K562 (cell line): ENCODE measurements at regions not wholly inside any gene's neighbourhood (a gene's known extent, or its start where the extent isn't known, plus 50 kb on each side); places are given as distances from the start of the nearest gene placed in this dataset.

ENCODE experiments used
- ATAC-seq: fragments of 200-7000 bp; cut with Tn5 transposase; 3 replicates; pipeline ENCODE4 v1.9.1; 2020; ENCODE audit warnings: moderate library complexity
- BruUV-seq: library from RNA; stranded (reverse); fragments of 400-500 nt; replicated peaks from 2 replicates; lab custom pipeline; 2021; lab: Mats Ljungman, UMichigan
- CTCF ChIA-PET: fragments of 300-600 bp; formaldehyde crosslinking; extraction: SDS; loops from one replicate; lab custom pipeline; 2021; ENCODE audit warnings: low intra/inter-chr PET ratio; lab: Yijun Ruan, JAX
- POLR2A ChIA-PET: fragments of 300-600, 350-650 bp; sonication (Branson Sonifier 250); formaldehyde crosslinking; extraction: SDS; loops from one replicate; lab custom pipeline; 2021; ENCODE audit warnings: antibody characterized with exemption, inconsistent platforms; lab: Yijun Ruan, JAX
- DNase-seq, 4 experiments: peaks; one replicate each; pipeline versions ENCODE4 v3.0.0 to v3.0.0-alpha.2; 2011 to 2018; ENCODE audit warnings: low spot score in 3 of 4, mixed read lengths in 3 of 4; ENCODE audit errors: extremely low read depth in 1 of 4
- FAIRE-seq: peaks from 2 replicates; lab custom pipeline; 2011; peaks lifted over from hg19 to GRCh38; lab: Jason Lieb, UNC
- H2AFZ ChIP-seq: 2 replicates; pipeline ENCODE4 v1.6.0; 2011; ENCODE audit warnings: low read depth, low read length, control low read depth, inconsistent platforms
- H3K27ac ChIP-seq: fragments of 200-600 bp; 3 replicates; pipeline ENCODE4 v1.8.0; 2011; ENCODE audit warnings: low read depth, mild to moderate bottlenecking, control low read depth, inconsistent platforms, low read length, moderate library complexity, mixed read lengths; ENCODE audit errors: extremely low read depth
- H3K27me3 ChIP-seq, 2 experiments: fragments of 300-600 bp in 1 of 2; 2 replicates in 1 of 2; 3 replicates in 1 of 2; pipeline versions ENCODE4 v1.6.0 to v1.8.0; 2011; ENCODE audit warnings: inconsistent platforms in 2 of 2, low read length in 2 of 2, mild to moderate bottlenecking in 1 of 2, mixed read lengths in 1 of 2, moderate library complexity in 1 of 2; ENCODE audit not compliant: control insufficient read depth in 2 of 2, insufficient read depth in 2 of 2
- H3K36me3 ChIP-seq: fragments of 300-600 bp; 3 replicates; pipeline ENCODE4 v1.8.0; 2011; ENCODE audit warnings: mild to moderate bottlenecking, low read length, inconsistent platforms; ENCODE audit not compliant: control insufficient read depth, insufficient read depth
- H3K4me1 ChIP-seq, 2 experiments: fragments of 200-600 bp in 1 of 2; replicated peaks in 1 of 2; 2 replicates in 1 of 2; 3 replicates in 1 of 2; pipeline versions ENCODE4 v1.5.1 to v1.8.0; 2011; ENCODE audit warnings: inconsistent platforms in 2 of 2, low read length in 2 of 2, mild to moderate bottlenecking in 1 of 2, mixed read lengths in 1 of 2, moderate library complexity in 1 of 2; ENCODE audit not compliant: control insufficient read depth in 2 of 2, insufficient read depth in 2 of 2
- H3K4me2 ChIP-seq: 2 replicates; pipeline ENCODE4 v1.6.1; 2011; ENCODE audit warnings: low read length, control low read depth, inconsistent platforms, mixed read lengths; ENCODE audit not compliant: insufficient read depth
- H3K4me3 ChIP-seq: fragments of 200-600 bp; sonication (generic), shearing (Covaris generic); 2 replicates; pipeline ENCODE4 v1.5.1; 2016; ENCODE audit warnings: control low read depth, inconsistent platforms
- H3K79me2 ChIP-seq: fragments of 200-600 bp; 3 replicates; pipeline ENCODE4 v1.8.0; 2011; ENCODE audit warnings: low read length, inconsistent platforms; ENCODE audit not compliant: control insufficient read depth, insufficient read depth
- H3K9ac ChIP-seq, 2 experiments: 2 replicates each; pipeline versions ENCODE4 v1.6.0 to v1.6.1; 2011; ENCODE audit warnings: low read depth in 2 of 2, low read length in 2 of 2, control low read depth in 1 of 2, inconsistent platforms in 1 of 2, mild to moderate bottlenecking in 1 of 2, mixed read lengths in 1 of 2; ENCODE audit not compliant: insufficient read depth in 1 of 2
- H3K9me1 ChIP-seq: one replicate; pipeline ENCODE4 v1.6.0; 2011; ENCODE audit warnings: inconsistent platforms, mild to moderate bottlenecking, low read length, moderate library complexity; ENCODE audit not compliant: control insufficient read depth, insufficient read depth
- H3K9me3 ChIP-seq: replicated peaks from 2 replicates; pipeline ENCODE4 v1.5.1; 2011; ENCODE audit warnings: low read depth, low read length, inconsistent platforms; ENCODE audit not compliant: control insufficient read depth, insufficient read depth
- H4K20me1 ChIP-seq: replicated peaks from 2 replicates; pipeline ENCODE4 v1.6.1; 2011; ENCODE audit warnings: low read length, inconsistent platforms, mixed read lengths; ENCODE audit not compliant: control insufficient read depth, insufficient read depth
- ARNT ChIP-seq, 2 experiments: fragments of 450-650 bp; IDR thresholded peaks; 2 replicates each; pipeline ENCODE4 v1.6.1; 2016; ENCODE audit warnings: mild to moderate bottlenecking in 1 of 2
- ATF3 ChIP-seq, 2 experiments: fragments of 450-650 bp in 1 of 2; sonication (generic) in 1 of 2; formaldehyde crosslinking in 1 of 2; IDR thresholded peaks in 1 of 2; conservative IDR thresholded peaks in 1 of 2; 2 replicates each; pipeline versions ENCODE4 v1.6.1 to v1.8.1; 2016 to 2023; ENCODE audit warnings: mild to moderate bottlenecking in 2 of 2, moderate library complexity in 2 of 2, inconsistent platforms in 1 of 2, missing genetic modification reagents in 1 of 2
- BCOR ChIP-seq: fragments of 450-650 bp; IDR thresholded peaks from 2 replicates; pipeline ENCODE4 v1.6.1; 2016
- BHLHE40 ChIP-seq: IDR thresholded peaks from 2 replicates; pipeline ENCODE4 v1.6.1; 2011; ENCODE audit warnings: low read length, improper control_type of control experiment
- FOSL1 ChIP-seq: fragments of 200-800 bp; sonication (Bioruptor generic); conservative IDR thresholded peaks from 2 replicates; pipeline ENCODE4 v1.6.1; 2016; ENCODE audit warnings: missing genetic modification characterization, missing compliant biosample characterization
- HES1 ChIP-seq: fragments of 450-650 bp; IDR thresholded peaks from 2 replicates; pipeline ENCODE4 v1.6.1; 2016; ENCODE audit warnings: low read depth, mild to moderate bottlenecking, moderate library complexity
- JUND ChIP-seq, 2 experiments: IDR thresholded peaks; 2 replicates in 1 of 2; 3 replicates in 1 of 2; pipeline ENCODE4 v1.6.1; 2011; ENCODE audit warnings: borderline replicate concordance in 2 of 2, low read depth in 2 of 2, low read length in 2 of 2, improper control_type of control experiment in 1 of 2, missing biosample characterization in 1 of 2, missing genetic modification characterization in 1 of 2, missing genetic modification reagents in 1 of 2
- NBN ChIP-seq: fragments of 450-650 bp; IDR thresholded peaks from 2 replicates; pipeline ENCODE4 v1.6.1; 2016; ENCODE audit warnings: low read depth, mild to moderate bottlenecking
- PATZ1 ChIP-seq: fragments of 250-450 bp; sonication (Bioruptor Pico); IDR thresholded peaks from 2 replicates; pipeline ENCODE4 v1.5.0; 2020; ENCODE audit warnings: mild to moderate bottlenecking, borderline replicate concordance
- TFAP4 ChIP-seq: sonication (generic); formaldehyde crosslinking; IDR thresholded peaks from 2 replicates; pipeline ENCODE4 v1.8.0; 2022; ENCODE audit warnings: missing genetic modification reagents, mild to moderate bottlenecking, moderate library complexity, borderline replicate concordance
- ZNF778 ChIP-seq: fragments of 450-650 bp; formaldehyde crosslinking; IDR thresholded peaks from 2 replicates; pipeline ENCODE4 v1.4.0; 2020; ENCODE audit warnings: mild to moderate bottlenecking, moderate library complexity
- WGBS: fragments of 100-300 bp; shearing (Covaris generic); methylation state at CpG from one replicate; pipeline ENCODE4 v1.1.6; 2016; ENCODE audit warnings: low coverage, mixed read lengths; ENCODE audit not compliant: insufficient coverage; ENCODE audit errors: missing lambda C conversion rate; 5-methylcytosine and 5-hydroxymethylcytosine counted together
- in situ Hi-C: fragments of 300-500 bp; cut with MboI; formaldehyde crosslinking; loops from 4 replicates; pipeline ENCODE4 v1.15.0; 2018; ENCODE audit warnings: inconsistent platforms, mixed read lengths
- intact Hi-C: fragments of 100-400 bp; cut with micrococcal nuclease; formaldehyde crosslinking; loops from 2 replicates; pipeline ENCODE4 v1.14.2; 2022

GRCh38 chr17:55632893-55633292 is 89.8 kb downstream of the TMEM100 start:
- Histone ChIP-seq H3K9me1 (no peaks in the 10 kb centered on the region), H3K4me2 (no peak overlapping the region), H3K4me1 (peaks cover 0 to 6% of the 10 kb centered on the region in 2 experiments; a peak in 1 of 5 replicates), H3K36me3 (no peaks in the 10 kb centered on the region), H3K9ac (no peak overlapping the region), H3K9me3 (no peaks in the 10 kb centered on the region), H3K27ac (no peak overlapping the region), H3K79me2 (no peaks in the 10 kb centered on the region), H3K4me3 (no peak overlapping the region), H2AFZ (no peak overlapping the region), H4K20me1 (no peaks in the 10 kb centered on the region), H3K27me3 (peaks cover 0 to 3% of the 10 kb centered on the region in 2 experiments; a peak in 1 of 5 replicates)
- WGBS = 4% methylated on average over 2 of the region's 2 CpGs
- in situ Hi-C loops (no loop called here), intact Hi-C loops (no loop called here)
- POLR2A ChIA-PET = no interaction called here
- DNase-seq (no peak), ATAC-seq (no peak), FAIRE-seq (no peak)
- CTCF ChIA-PET = no interaction called here
- TF ChIP-seq ATF3 (IDR thresholded peaks at IDR 0.05) (peak; percentile 55; the same call in 1 of the 2 replicates), ATF3 (CRISPR knock-in tag; conservative IDR thresholded peaks at IDR 0.05) (no peak), NBN (no peak), JUND (IDR thresholded peaks at IDR 0.05; ENCODE audit: borderline replicate concordance, low read depth, low read length) (peak; percentile 48; the same call in 1 of the 2 replicates), JUND (tag; IDR thresholded peaks at IDR 0.05; ENCODE audit: borderline replicate concordance, low read depth, low read length) (peak; percentile 65; the same call in 2 of the 3 replicates), TFAP4 (CRISPR knock-in tag) (no peak), FOSL1 (0 out of 2 replicates have a peak, but pooled peaks have one; percentile 30), ARNT (IDR thresholded peaks at IDR 0.05) (no peak), BHLHE40 (peak; percentile 64), PATZ1 (CRISPR knock-in tag) (no peak), ZNF778 (CRISPR knock-in tag) (no peak), BCOR (no peak), HES1 (peak; percentile 60; the same call in 1 of the 2 replicates)
- BruUV-seq = no TSS peak
